Osteoblast (primary cell): ENCODE measurements at regions not wholly inside any gene's neighbourhood (a gene's known extent, or its start where the extent isn't known, plus 50 kb on each side); places are given as distances from the start of the nearest gene placed in this dataset.

Source experiments
- DNase-seq: peaks from one replicate; pipeline ENCODE4 v3.0.0; 2011; ENCODE audit warnings: low spot score, mixed read lengths; ENCODE audit not compliant: insufficient read length; ENCODE audit errors: missing footprints
- H2AFZ ChIP-seq: 2 replicates; pipeline ENCODE4 v1.6.0; 2011; ENCODE audit warnings: mild to moderate bottlenecking, low read length
- H3K27ac ChIP-seq: 2 replicates; pipeline ENCODE4 v1.5.1; 2011; ENCODE audit warnings: mild to moderate bottlenecking, low read depth, low read length, moderate library complexity
- H3K27me3 ChIP-seq: 2 replicates; pipeline ENCODE4 v1.6.0; 2012; ENCODE audit warnings: mild to moderate bottlenecking, control low read depth, inconsistent platforms, low read length, moderate library complexity; ENCODE audit not compliant: insufficient read depth
- H3K36me3 ChIP-seq: 2 replicates; pipeline ENCODE4 v1.5.1; 2011; ENCODE audit warnings: mild to moderate bottlenecking, low read length, control low read depth, moderate library complexity; ENCODE audit not compliant: insufficient read depth
- H3K4me1 ChIP-seq: 2 replicates; pipeline ENCODE4 v1.5.1; 2011; ENCODE audit warnings: mild to moderate bottlenecking, low read length, control low read depth, moderate library complexity; ENCODE audit not compliant: insufficient read depth
- H3K4me2 ChIP-seq: 2 replicates; pipeline ENCODE4 v1.6.0; 2011; ENCODE audit warnings: mild to moderate bottlenecking, low read length; ENCODE audit not compliant: insufficient read depth
- H3K4me3 ChIP-seq: fragments of 200-600 bp; sonication (generic); 3 replicates; pipeline ENCODE4 v1.5.1; 2012; ENCODE audit warnings: mild to moderate bottlenecking, low read length, inconsistent platforms; ENCODE audit not compliant: insufficient read depth
- H3K79me2 ChIP-seq: 2 replicates; pipeline ENCODE4 v1.6.0; 2012; ENCODE audit warnings: mild to moderate bottlenecking, low read length, control low read depth, inconsistent platforms; ENCODE audit not compliant: insufficient read depth
- H3K9me3 ChIP-seq: 2 replicates; pipeline ENCODE4 v1.5.1; 2011; ENCODE audit warnings: low read depth, low read length, control low read depth
- H4K20me1 ChIP-seq: 2 replicates; pipeline ENCODE4 v1.6.0; 2012; ENCODE audit warnings: mild to moderate bottlenecking, low read length, control low read depth; ENCODE audit not compliant: insufficient read depth
- TF ChIP-seq, protein P1 (sequence below): IDR thresholded peaks from 2 replicates; pipeline ENCODE4 v1.5.1; 2011; ENCODE audit warnings: mild to moderate bottlenecking, low read depth, low read length, moderate library complexity; ENCODE audit errors: extremely low read depth

DNA sequence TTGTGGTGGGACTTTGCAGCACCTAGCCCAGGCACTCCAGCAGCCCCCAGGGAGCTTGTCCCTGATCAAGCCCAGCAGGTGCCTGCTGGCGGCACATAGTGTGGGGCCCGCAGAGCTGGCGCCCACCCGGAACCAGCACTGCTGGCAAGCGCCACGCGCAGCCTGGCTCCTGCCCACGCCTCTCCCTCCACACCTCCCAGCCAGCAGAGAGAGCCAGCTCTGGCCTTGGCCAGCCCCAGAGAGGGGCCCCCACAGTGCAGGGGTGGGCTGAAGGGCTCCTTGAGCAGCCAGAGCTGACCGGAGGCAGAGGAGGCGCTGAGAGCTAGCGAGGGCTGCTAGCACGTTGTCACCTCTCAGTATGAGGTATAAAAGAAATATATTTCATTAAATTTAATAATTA, 716.5 kb upstream of the MAP3K7 start:
- Histone ChIP-seq H3K79me2 (no peaks in the 10 kb centered on the region), H3K4me3 (no peak overlapping the region), H3K27ac (no peak overlapping the region), H4K20me1 (no peaks in the 10 kb centered on the region), H3K36me3 (no peaks in the 10 kb centered on the region), H3K4me1 (no peaks in the 10 kb centered on the region), H3K9me3 (peaks cover 2% of the 10 kb centered on the region), H3K27me3 (no peaks in the 10 kb centered on the region), H3K4me2 (no peak overlapping the region), H2AFZ (no peak overlapping the region)
- no peak for DNase-seq
- TF ChIP-seq, protein P1, sequence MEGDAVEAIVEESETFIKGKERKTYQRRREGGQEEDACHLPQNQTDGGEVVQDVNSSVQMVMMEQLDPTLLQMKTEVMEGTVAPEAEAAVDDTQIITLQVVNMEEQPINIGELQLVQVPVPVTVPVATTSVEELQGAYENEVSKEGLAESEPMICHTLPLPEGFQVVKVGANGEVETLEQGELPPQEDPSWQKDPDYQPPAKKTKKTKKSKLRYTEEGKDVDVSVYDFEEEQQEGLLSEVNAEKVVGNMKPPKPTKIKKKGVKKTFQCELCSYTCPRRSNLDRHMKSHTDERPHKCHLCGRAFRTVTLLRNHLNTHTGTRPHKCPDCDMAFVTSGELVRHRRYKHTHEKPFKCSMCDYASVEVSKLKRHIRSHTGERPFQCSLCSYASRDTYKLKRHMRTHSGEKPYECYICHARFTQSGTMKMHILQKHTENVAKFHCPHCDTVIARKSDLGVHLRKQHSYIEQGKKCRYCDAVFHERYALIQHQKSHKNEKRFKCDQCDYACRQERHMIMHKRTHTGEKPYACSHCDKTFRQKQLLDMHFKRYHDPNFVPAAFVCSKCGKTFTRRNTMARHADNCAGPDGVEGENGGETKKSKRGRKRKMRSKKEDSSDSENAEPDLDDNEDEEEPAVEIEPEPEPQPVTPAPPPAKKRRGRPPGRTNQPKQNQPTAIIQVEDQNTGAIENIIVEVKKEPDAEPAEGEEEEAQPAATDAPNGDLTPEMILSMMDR, result no peak

DNA sequence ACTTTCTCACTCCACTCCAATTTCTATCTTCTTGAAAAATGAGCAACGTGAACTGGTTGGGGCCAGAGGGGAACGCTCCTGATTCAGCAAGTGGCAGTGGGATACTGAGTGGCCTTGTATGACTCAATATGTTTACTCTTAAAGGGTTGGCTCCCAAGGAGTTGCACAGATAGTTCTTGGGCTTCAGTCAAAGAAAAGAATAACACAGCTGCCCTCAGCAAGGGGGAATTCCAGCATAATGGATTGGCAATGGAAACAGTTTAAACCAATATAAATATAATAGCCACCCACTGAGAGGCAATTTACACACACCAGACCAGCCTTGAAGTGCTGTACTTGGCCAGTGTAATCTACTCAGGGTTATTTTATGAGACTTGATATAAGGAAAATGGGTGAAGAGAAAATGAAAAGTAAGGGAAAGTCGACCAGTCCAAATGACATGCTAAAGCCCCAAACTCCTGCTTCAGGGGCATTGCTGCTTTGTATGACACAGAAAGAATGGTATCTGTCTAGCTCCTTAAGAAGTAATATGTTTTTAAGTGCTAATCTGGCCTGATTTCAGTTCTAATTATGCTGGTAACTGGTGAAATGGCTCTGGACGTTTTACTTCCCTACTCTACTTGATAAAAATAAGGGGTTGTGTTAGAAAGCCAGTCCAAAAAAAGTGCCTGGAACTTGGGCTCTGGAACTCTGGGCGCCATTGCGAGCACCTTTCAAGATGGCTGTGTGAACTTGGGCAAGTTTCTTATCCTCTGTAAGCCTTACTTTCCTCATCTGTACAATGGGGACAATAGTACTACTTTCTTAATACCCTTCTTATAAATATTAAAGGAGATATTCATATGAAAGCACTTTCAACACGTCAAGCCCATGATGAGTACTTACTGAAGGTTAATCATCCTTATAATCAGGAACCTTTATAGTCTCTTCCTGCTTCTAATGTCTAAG, 712.9 kb upstream of the MAP3K7 start:
- H3K36me3 ChIP-seq, result no peaks in the 10 kb centered on the region
- H2AFZ ChIP-seq, result no peak overlapping the region
- TF ChIP-seq, protein P1, result no peak
- no peak overlapping the region for H3K27ac ChIP-seq
- H3K79me2 ChIP-seq, result no peaks in the 10 kb centered on the region
- peak; percentile 14 for DNase-seq
- no peaks in the 10 kb centered on the region for H3K9me3 ChIP-seq
- no peak overlapping the region for H3K4me2 ChIP-seq
- no peaks in the 10 kb centered on the region for H4K20me1 ChIP-seq
- H3K4me1 ChIP-seq, result no peaks in the 10 kb centered on the region
- H3K4me3 ChIP-seq, result no peak overlapping the region
- no peaks in the 10 kb centered on the region for H3K27me3 ChIP-seq

DNA sequence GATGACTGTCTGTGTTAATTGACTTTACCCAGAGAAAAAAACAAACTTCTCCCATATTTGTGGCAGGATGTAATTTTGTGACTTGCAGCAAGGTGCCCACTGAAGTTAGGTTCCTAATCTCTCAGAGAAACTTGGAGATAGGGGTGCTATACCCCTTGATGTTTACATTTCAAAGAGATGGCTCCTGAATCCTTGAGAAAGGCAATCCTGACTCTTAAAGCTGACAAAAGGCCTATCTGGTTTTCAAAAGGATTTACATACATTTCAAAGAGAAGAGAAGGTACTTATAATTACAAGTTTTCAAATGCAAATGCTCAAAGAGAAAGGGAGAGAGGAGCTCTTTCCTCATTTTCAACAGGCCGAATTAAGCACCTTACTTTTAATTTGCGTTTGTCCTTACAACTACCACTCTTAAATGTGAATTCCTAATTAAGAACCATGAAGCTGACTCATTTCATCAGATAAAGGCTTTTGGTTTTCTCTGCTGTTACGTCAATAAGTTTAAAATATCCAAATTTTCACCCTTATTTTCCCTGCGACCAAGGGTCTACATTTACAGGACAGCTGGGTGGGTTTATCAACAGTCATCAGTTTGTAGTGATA, 711.8 kb upstream of the MAP3K7 start:
- H3K27ac ChIP-seq, result no peak overlapping the region
- H3K79me2 ChIP-seq, result no peaks in the 10 kb centered on the region
- TF ChIP-seq, protein P1, result no peak

DNA sequence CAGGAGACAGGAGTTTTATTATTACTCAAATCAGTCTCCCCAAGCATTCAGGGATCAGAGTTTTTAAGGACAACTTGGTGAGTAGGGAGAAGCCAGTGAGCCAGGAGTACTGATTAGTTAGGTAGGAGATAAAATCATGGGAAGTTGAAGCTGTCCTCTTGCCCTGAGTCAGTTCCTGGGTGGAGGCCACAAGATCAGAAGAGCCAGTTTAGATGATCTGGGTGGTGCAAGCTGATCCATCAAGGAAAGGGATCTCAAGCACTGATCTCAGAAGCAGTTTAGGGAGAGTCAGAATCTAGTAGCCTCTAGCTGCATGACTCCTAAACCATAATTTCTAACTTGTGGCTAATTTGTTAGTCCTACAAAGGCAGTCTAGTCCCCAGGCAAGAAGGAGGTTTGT, 706.5 kb upstream of the MAP3K7 start:
- Histone ChIP-seq H3K36me3 (no peaks in the 10 kb centered on the region), H3K4me2 (no peak overlapping the region), H2AFZ (no peak overlapping the region), H3K9me3 (peaks cover 4% of the 10 kb centered on the region), H3K4me3 (no peak overlapping the region), H3K27ac (no peak overlapping the region), H3K27me3 (no peaks in the 10 kb centered on the region), H4K20me1 (no peaks in the 10 kb centered on the region), H3K79me2 (no peaks in the 10 kb centered on the region), H3K4me1 (no peaks in the 10 kb centered on the region)
- TF ChIP-seq, protein P1, result no peak
- DNase-seq, result no peak

More for the DNA sequence above, 711.8 kb upstream of the MAP3K7 start:
- no peak overlapping the region for H2AFZ ChIP-seq
- H3K4me3 ChIP-seq, result no peak overlapping the region
- no peak overlapping the region for H3K4me2 ChIP-seq
- no peaks in the 10 kb centered on the region for H3K36me3 ChIP-seq
- no peak for DNase-seq
- H3K4me1 ChIP-seq, result no peaks in the 10 kb centered on the region
- H3K27me3 ChIP-seq, result no peaks in the 10 kb centered on the region
- no peaks in the 10 kb centered on the region for H4K20me1 ChIP-seq
- H3K9me3 ChIP-seq, result no peaks in the 10 kb centered on the region
